KMS-11 (cell line): ENCODE measurements at regions not wholly inside any gene's neighbourhood (a gene's known extent, or its start where the extent isn't known, plus 50 kb on each side); places are given as distances from the start of the nearest gene placed in this dataset.

Experiments
- H2AFZ ChIP-seq: fragments of 200-600 bp; sonication (generic); 2 replicates; pipeline ENCODE4 v1.6.1; 2016; ENCODE audit warnings: antibody characterized with exemption, mixed run types, low read depth
- H3K27ac ChIP-seq: fragments of 200-600 bp; sonication (generic); 2 replicates; pipeline ENCODE4 v1.6.1; 2016; ENCODE audit warnings: mild to moderate bottlenecking, mixed run types
- H3K27me3 ChIP-seq: fragments of 200-600 bp; sonication (generic); 2 replicates; pipeline ENCODE4 v1.6.1; 2017; ENCODE audit warnings: mild to moderate bottlenecking, low read depth, mixed run types, moderate library complexity; ENCODE audit not compliant: insufficient read depth
- H3K36me3 ChIP-seq: fragments of 200-600 bp; sonication (generic); 2 replicates; pipeline ENCODE4 v1.6.1; 2017; ENCODE audit warnings: mild to moderate bottlenecking, mixed run types; ENCODE audit not compliant: insufficient read depth
- H3K4me1 ChIP-seq: fragments of 200-600 bp; sonication (generic); 2 replicates; pipeline ENCODE4 v1.6.1; 2016; ENCODE audit warnings: mild to moderate bottlenecking, low read depth, mixed run types; ENCODE audit not compliant: poor library complexity, severe bottlenecking
- H3K4me2 ChIP-seq: fragments of 200-600 bp; sonication (generic); 2 replicates; pipeline ENCODE4 v1.7.0; 2016; ENCODE audit warnings: mild to moderate bottlenecking, mixed run types
- H3K4me3 ChIP-seq: fragments of 200-600 bp; sonication (generic); IDR thresholded peaks from 2 replicates; pipeline ENCODE4 v1.6.1; 2017; ENCODE audit warnings: low read depth, low read length, mixed read lengths; ENCODE audit not compliant: insufficient read depth
- H3K79me2 ChIP-seq: fragments of 200-600 bp; sonication (generic); 2 replicates; pipeline ENCODE4 v1.6.1; 2016; ENCODE audit warnings: low read depth, mixed run types; ENCODE audit not compliant: insufficient read depth
- H3K9ac ChIP-seq: fragments of 200-600 bp; sonication (generic); 2 replicates; pipeline ENCODE4 v1.6.1; 2016; ENCODE audit warnings: mild to moderate bottlenecking, mixed run types
- H4K20me1 ChIP-seq: fragments of 200-600 bp; sonication (generic); 2 replicates; pipeline ENCODE4 v1.6.1; 2016; ENCODE audit warnings: mild to moderate bottlenecking, mixed run types; ENCODE audit not compliant: insufficient read depth
- CTCF ChIP-seq: fragments of 200-600 bp; sonication (generic); conservative IDR thresholded peaks from 2 replicates; pipeline ENCODE4 v1.6.1; 2017; ENCODE audit warnings: low read depth, mild to moderate bottlenecking, antibody characterized with exemption, low read length, moderate library complexity, mixed read lengths

DNA sequence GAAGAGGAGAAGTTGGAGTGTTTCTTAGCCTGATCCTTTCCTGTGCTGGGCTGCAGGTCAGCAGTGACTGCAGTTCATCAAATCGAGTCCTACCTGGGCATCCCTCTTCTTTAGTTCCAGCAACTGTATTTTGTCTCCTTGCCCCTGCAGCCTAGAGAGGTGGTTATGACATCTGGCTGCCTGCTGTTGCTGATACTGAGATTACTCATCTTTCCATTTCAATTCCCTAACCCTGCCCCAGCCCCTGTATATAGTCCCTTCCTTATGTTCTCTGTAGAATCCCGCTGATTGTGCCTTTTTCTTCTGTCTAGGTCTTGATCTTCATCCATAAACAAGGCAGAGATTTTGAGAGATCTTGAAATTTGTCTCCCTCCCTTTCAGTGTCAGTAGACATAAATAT, 393.3 kb downstream of the EDEM1 start:
- no peaks in the 10 kb centered on the region for H3K79me2 ChIP-seq
- H3K4me3 ChIP-seq, result no peak overlapping the region
- H2AFZ ChIP-seq, result no peak overlapping the region
- no peak for TF ChIP-seq CTCF
- no peaks in the 10 kb centered on the region for H4K20me1 ChIP-seq
- no peak overlapping the region for H3K27ac ChIP-seq
- H3K27me3 ChIP-seq, result no peaks in the 10 kb centered on the region
- no peaks in the 10 kb centered on the region for H3K4me1 ChIP-seq
- H3K36me3 ChIP-seq, result no peaks in the 10 kb centered on the region
- no peak overlapping the region for H3K9ac ChIP-seq
- H3K4me2 ChIP-seq, result no peak overlapping the region

- Histone ChIP-seq H3K4me2 (no peak overlapping the region), H3K9ac (no peak overlapping the region), H3K27me3 (no peaks in the 10 kb centered on the region), H3K4me3 (no peak overlapping the region), H3K4me1 (no peaks in the 10 kb centered on the region), H3K27ac (no peak overlapping the region), H4K20me1 (no peaks in the 10 kb centered on the region), H3K36me3 (no peaks in the 10 kb centered on the region), H2AFZ (no peak overlapping the region), H3K79me2 (no peaks in the 10 kb centered on the region)
- TF ChIP-seq CTCF, result no peak
Measured at GRCh38 chr3:5581743-5582142, 394.2 kb downstream of the EDEM1 start.

GRCh38 chr3:5583920-5584319, 396.4 kb downstream of the EDEM1 start:
- Histone ChIP-seq H3K27ac (no peak overlapping the region), H3K4me3 (no peak overlapping the region), H3K36me3 (no peaks in the 10 kb centered on the region), H4K20me1 (no peaks in the 10 kb centered on the region), H3K27me3 (no peaks in the 10 kb centered on the region), H2AFZ (no peak overlapping the region), H3K9ac (no peak overlapping the region), H3K4me1 (no peaks in the 10 kb centered on the region), H3K79me2 (no peaks in the 10 kb centered on the region), H3K4me2 (no peak overlapping the region)
- TF ChIP-seq CTCF, result no peak

DNA sequence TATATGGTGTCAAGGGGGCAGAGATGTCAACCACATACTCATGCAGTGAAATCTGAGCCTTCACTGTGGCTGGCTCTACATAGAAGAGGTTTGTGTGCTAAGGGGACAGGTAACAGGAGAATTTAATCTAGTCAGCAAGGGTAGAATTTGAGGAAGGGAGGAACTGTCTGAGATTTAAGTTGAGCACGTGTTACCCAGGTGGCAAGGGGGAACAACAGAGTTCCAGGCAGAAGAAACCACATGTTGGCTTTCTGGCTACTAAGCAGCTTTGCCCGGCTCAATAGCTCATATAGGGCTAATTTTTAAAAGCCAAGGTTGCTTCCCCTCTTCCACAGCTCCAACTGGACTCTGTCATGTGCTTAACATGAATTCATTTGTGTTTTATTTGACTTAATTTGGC, 397.6 kb downstream of the EDEM1 start:
- Histone ChIP-seq H3K79me2 (no peaks in the 10 kb centered on the region), H4K20me1 (no peaks in the 10 kb centered on the region)

More for the DNA sequence above, 397.6 kb downstream of the EDEM1 start:
- Histone ChIP-seq H2AFZ (no peak overlapping the region), H3K4me2 (no peak overlapping the region), H3K27me3 (no peaks in the 10 kb centered on the region), H3K27ac (no peak overlapping the region), H3K36me3 (no peaks in the 10 kb centered on the region), H3K9ac (no peak overlapping the region), H3K4me3 (no peak overlapping the region), H3K4me1 (no peaks in the 10 kb centered on the region)
- no peak for TF ChIP-seq CTCF
